GM19043 (cell line): ENCODE measurements at regions not wholly inside any gene's neighbourhood (a gene's known extent, or its start where the extent isn't known, plus 50 kb on each side); places are given as distances from the start of the nearest gene placed in this dataset.
"Not testable (repeated sequence)": the region's sequence is repeated elsewhere in the genome, so short reads cannot be mapped to it uniquely, and the experiment has no call there.

ENCODE experiments used
- ATAC-seq: cut with Tn5 transposase; IDR thresholded peaks from one replicate; pipeline ENCODE4 v1.9.1; 2021; ENCODE audit warnings: low read depth; ENCODE audit not compliant: unreplicated experiment

GRCh38 chr5:163245584-163245983, 191.8 kb upstream of the CCNG1 start:
- no peak for ATAC-seq

DNA sequence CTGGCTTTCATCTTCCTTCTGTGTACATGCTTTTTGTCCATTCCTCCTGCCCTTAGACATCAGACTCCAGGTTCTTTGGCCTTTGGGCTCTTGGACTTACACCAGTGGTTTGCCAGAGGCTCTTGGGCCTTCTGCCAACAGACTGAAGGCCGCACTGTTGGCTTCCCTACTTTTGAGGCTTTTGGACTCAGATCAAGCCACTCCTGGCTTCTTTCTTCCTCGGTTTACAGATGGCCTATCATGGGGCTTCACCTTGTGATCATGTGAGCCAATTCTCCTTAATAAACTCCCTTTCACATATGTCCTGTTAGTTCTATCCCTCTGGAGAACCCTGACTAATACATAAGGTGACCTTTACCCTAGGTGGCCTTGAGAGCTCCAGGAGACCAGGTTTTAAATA, 189.1 kb upstream of the CCNG1 start:
- no peak for ATAC-seq

DNA sequence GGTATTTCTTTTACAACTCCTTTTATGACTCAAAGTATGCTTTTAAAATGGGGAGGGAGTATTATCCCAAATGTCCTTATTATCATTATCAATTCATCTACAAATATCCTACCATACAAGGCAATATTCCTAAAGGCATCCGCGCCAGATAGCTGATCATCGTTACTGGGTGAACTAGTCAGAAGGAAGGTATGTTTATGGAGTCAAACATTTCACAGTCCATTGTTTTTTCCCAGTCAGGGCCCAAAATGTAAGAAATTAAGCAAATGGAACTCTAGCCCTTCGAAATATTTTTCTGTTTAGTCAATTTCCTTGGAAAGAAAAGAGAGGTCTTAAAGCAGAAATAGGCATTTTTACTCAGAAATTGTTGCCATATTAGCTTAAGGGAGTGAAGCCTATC, 188.5 kb upstream of the CCNG1 start:
- ATAC-seq: no peak

GRCh38 chr5:163252950-163253349, 184.4 kb upstream of the CCNG1 start:
- ATAC-seq: no peak

DNA sequence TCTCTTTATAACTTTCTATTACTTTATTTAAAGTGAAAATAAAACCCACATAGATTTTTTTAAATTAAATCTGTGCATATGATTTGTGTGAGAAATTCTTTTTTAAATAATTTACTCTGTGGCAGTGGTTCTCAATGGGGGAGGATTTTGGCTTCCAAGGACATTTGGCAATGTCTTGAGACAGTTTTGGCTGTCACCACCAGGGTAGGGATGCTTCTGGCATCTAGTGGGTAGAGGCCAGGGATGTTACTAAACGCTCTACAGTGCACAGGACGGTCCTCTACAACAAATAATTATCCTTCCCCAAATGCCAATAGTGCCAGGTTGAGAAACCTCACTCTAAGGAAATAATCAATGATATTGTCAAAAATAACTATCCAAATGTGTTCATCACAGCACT, 177.9 kb upstream of the CCNG1 start:
- ATAC-seq: no peak

DNA sequence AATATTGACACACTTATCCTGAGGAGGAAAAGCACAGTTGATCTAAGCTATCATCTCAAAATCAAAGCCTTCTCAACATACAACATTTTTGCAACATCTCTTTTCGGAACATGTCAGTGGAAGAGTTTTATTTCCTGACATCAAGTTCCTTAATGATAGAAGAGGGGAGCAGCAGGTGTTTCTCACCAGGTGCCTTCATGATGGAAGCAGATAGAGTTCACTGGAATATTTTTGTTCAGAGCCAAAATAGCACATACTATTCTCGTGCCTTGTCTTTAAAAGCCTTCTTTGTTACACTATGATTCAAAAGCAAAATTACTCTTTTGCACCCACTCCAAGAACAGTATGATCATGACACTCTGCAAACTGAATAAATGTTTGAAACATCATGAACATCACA, 176.9 kb upstream of the CCNG1 start:
- no peak for ATAC-seq

DNA sequence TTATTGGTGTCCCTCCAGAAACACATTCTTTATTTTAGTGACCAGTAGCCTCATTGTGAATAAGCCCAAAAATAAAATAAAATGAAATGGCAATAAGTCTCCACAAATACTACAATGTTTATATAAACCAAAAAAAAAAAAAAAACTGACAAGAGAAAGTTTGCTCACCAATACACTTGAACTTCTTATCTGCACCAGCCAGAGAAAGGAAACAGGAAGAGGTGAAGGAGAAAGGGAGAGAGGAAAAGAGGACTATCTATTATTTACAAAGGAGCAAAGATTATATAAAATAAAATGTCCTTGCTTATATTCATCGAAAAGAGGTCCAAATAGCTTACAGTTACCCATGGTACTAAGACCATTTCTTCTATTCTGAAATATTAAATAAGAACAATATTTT, 176.4 kb upstream of the CCNG1 start:
- ATAC-seq: no peak

DNA sequence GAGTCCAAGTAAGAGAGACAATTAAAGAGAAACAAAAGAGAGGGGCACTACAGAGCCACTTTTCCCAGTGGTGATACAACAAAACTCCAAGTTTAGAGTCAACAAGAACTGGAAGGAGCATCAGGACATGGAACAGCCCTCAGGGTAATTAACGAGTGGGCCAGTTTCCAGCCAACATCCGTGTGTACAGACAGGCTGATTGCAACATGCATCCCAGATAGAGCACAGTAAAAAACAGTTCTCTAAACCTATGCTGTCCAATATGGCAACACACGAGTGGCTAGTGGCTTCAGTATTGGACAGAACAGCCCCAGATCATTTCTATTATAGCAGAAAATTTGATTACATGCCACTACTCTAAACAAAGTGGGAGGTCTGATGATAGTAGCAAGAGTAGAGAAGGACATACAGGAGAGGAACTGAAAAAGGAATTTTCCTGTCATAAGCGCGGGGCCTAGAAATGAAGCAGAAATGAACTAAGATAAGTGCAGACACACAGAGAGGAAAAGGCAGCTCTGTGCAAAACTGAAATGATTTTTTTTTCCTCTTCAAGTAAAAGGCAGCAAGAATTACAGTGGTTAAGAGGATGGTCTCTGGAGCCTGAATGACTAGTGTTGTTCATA, 175.6 kb upstream of the CCNG1 start:
- ATAC-seq: no peak

DNA sequence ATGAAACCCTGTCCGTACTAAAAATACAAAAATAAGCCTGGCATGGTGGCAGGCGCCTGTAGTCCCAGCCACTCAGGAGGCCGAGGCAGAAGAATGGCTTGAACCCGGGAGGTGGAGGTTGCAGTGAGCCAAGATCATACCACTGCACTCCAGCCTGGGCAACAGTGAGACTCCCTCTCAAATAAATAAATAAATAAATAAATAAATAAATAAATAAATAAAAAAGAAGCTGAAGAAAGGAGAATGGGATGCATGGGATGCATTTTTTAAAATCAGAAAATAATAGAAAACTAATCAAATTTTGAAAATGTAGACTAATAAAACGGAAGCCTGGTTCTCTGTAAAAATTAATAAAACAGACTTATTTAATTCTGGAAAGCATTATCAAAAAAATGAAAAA, 171.1 kb upstream of the CCNG1 start:
- not testable (repeated sequence) for ATAC-seq

DNA sequence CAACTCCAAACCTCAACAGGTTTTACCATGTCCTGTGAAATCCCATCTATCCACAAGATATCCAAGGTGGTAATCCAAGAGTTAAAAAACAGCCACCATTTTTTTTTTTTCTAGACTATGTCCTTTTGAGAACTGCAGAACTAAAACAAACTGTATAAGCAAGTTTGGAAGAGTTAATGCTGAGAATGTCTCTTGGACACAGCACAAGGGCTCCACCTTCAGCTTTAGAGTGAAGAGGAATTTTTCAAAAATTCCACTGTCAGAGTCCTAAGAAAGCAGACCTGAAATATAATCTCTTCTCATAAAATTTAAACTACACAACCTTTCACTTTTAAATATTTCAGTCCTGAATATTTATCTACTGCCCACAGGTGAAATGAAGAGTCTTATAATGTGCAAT, 167.8 kb upstream of the CCNG1 start:
- ATAC-seq: no peak

- no peak for ATAC-seq
Measured at GRCh38 chr5:163276466-163276865, 160.9 kb upstream of the CCNG1 start.

- ATAC-seq: not testable (repeated sequence)
Measured at GRCh38 chr5:163280897-163281296, 156.5 kb upstream of the CCNG1 start.

- no peak for ATAC-seq
Measured at GRCh38 chr5:163281512-163281911, 155.9 kb upstream of the CCNG1 start.

- no peak for ATAC-seq
Measured at GRCh38 chr5:163293836-163294235, 143.6 kb upstream of the CCNG1 start.

- no peak for ATAC-seq
Measured at GRCh38 chr5:163303718-163304117, 133.7 kb upstream of the CCNG1 start.

- ATAC-seq: no peak
Measured at GRCh38 chr5:163305655-163306054, 131.7 kb upstream of the CCNG1 start.

DNA sequence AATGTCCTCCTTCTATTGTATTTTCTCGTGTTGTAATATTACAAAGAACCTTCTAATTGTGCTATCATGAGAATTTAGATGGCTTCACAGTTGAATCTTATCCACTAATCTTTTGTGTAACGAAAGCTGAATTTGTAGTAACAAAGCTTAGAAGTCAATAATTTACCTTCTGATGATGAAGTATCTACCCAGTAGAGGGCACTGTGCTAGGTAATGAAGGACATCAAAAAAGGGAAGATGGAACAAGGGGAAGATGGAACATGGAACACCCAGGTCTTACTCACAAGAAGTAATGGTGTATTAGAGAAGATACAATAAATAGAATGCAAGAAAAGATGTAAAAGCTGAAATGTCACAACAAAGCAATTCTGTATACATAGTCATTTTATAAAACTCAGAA, 131.0 kb upstream of the CCNG1 start:
- no peak for ATAC-seq

- ATAC-seq: no peak
Measured at GRCh38 chr5:163309914-163310313, 127.5 kb upstream of the CCNG1 start.

GRCh38 chr5:163310997-163311396, 126.4 kb upstream of the CCNG1 start:
- ATAC-seq: no peak

DNA sequence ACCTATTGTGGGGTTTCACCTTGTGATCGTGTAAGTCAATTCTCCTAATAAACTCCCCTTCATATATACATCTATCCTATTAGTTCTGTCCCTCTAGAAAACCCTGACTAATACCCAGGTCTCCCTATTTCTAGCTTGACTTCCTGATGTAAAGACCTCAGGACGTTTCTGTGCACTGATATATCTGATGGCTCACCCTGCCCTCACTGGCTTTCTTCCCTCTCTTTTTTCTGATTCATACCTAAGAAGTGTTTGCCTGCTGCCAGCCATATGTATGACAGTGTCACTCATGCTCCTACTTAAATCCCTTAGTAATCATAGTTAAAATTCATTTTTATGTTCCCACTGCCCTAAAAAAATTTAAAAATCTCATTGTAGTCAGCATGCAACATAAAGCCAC, 124.8 kb upstream of the CCNG1 start:
- no peak for ATAC-seq

DNA sequence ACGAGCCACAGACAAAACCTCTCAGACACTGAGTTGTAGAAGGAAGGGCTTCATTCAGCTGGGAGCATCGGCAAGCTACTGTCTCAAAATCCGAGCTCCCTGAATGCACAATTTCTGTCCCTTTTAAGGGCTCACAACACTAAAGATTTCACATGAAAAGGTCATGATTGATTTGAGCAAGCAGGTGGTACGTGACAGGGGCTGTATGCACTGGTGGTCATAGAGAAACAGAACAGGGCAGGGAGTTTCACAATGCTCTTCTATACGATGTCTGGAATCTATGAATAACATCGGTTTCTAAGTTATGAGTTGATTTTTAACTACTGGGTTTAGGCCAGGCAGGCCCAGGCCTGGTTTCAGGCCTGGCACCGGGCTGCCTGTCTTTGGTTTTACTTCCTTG, 124.3 kb upstream of the CCNG1 start:
- ATAC-seq: not testable (repeated sequence)

- ATAC-seq: not testable (repeated sequence)
Measured at GRCh38 chr5:163316374-163316773, 121.0 kb upstream of the CCNG1 start.

- ATAC-seq: no peak
Measured at GRCh38 chr5:163318707-163319106, 118.7 kb upstream of the CCNG1 start.
